ENCODE measurements at regions not wholly inside any gene's neighbourhood (a gene's known extent, or its start where the extent isn't known, plus 50 kb on each side); places are given as distances from the start of the nearest gene placed in this dataset.

GRCh38 chr2:128716299-128716721 lies 397.6 kb upstream of the HS6ST1 start:
- Histone ChIP-seq H2AFZ (no peak overlapping the region), H3K4me1 (replicated peaks; ENCODE audit: insufficient read depth) (no peaks in the 10 kb centered on the region), H3K4me2 (no peak overlapping the region), H3K4me3 (no peak overlapping the region), H3K9me2 (ENCODE audit: insufficient read depth) (no peaks in the 10 kb centered on the region), H3F3A (ENCODE audit: insufficient read depth, low read depth) (no peaks in the 10 kb centered on the region), H3K27me3 (ENCODE audit: insufficient read depth, low read depth) (peaks cover 32% of the 10 kb centered on the region), H3K9me3 (ENCODE audit: insufficient read depth, low read depth) (no peaks in the 10 kb centered on the region), H3K36me3 (ENCODE audit: low read depth) (no peaks in the 10 kb centered on the region), H4K20me1 (ENCODE audit: insufficient read depth) (no peaks in the 10 kb centered on the region), H3K79me2 (ENCODE audit: low read depth) (no peaks in the 10 kb centered on the region), H3K27ac (no peak overlapping the region)
- intact Hi-C loops (cut with micrococcal nuclease; ENCODE audit: unreplicated experiment) = no loop called here
- TF ChIP-seq EZH2 (IDR thresholded peaks at IDR 0.05; ENCODE audit: low read depth) = no peak
- POLR2A ChIA-PET (ENCODE audit: unreplicated experiment) = no interaction called here
- CTCF ChIA-PET = no interaction called here
- no TSS peak for BruUV-seq (replicated peaks)
- no peak for DNase-seq

DNA sequence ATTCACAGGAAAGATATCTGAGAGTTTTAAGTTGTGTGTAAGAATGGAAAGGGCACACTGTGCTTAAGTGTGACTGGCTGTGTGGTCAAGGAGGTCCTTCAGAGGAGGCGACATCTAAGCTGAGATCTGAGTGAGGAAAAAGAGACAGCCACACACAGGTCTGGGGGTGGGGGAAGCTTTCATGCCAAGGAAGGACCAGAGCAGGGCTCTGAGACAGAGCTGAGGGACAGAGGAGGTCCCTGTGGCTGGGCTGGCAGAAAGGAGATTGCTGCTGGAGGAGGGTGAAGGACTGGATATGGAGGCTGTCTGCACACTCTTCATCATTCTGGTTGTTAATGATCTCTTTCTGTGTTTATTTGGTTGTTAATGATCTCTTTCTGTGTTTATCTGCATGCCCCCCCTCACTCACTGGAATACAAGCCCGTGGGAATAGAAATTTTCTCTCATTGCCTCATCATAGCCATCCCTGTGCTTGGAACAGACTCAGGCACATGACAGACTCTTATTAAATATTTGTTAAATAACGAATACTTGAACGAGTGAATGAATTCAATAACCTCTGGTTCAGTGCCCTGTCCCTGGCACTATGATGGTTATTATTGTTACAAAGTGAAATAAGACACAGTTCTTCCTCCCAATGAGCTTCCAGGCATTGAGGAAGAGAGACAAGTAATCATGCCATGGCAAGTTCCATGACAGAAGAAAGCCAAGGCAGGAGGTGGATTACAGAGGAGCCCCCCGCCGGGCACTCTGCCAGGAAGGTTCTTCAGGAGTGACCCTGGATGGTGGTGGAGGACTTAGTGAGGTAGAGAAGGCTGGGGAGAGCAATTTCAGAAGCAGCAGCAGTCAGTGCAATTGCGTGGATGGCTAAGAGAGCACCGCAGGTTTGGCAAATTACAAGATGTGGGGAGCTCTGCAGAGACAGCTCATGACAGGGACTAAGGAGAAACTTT lies 399.4 kb upstream of the HS6ST1 start:
- TF ChIP-seq, protein P1, sequence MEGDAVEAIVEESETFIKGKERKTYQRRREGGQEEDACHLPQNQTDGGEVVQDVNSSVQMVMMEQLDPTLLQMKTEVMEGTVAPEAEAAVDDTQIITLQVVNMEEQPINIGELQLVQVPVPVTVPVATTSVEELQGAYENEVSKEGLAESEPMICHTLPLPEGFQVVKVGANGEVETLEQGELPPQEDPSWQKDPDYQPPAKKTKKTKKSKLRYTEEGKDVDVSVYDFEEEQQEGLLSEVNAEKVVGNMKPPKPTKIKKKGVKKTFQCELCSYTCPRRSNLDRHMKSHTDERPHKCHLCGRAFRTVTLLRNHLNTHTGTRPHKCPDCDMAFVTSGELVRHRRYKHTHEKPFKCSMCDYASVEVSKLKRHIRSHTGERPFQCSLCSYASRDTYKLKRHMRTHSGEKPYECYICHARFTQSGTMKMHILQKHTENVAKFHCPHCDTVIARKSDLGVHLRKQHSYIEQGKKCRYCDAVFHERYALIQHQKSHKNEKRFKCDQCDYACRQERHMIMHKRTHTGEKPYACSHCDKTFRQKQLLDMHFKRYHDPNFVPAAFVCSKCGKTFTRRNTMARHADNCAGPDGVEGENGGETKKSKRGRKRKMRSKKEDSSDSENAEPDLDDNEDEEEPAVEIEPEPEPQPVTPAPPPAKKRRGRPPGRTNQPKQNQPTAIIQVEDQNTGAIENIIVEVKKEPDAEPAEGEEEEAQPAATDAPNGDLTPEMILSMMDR (conservative IDR thresholded peaks at IDR 0.05) = no peak
- TF ChIP-seq EZH2 (IDR thresholded peaks at IDR 0.05; ENCODE audit: low read depth) = no peak
- no peak overlapping the region for H3K4me3 ChIP-seq
- H3K4me1 ChIP-seq (replicated peaks; ENCODE audit: insufficient read depth) = no peaks in the 10 kb centered on the region
- no peaks in the 10 kb centered on the region for H3F3A ChIP-seq (ENCODE audit: insufficient read depth, low read depth)
- H3K36me3 ChIP-seq (ENCODE audit: low read depth) = no peaks in the 10 kb centered on the region
- no peaks in the 10 kb centered on the region for H3K9me3 ChIP-seq (ENCODE audit: insufficient read depth, low read depth)
- no TSS peak for BruUV-seq (replicated peaks)
- DNase-seq = no peak
- no peaks in the 10 kb centered on the region for H3K79me2 ChIP-seq (ENCODE audit: low read depth)
- H3K4me2 ChIP-seq = no peak overlapping the region
- H3K9me2 ChIP-seq (ENCODE audit: insufficient read depth) = no peaks in the 10 kb centered on the region
- H3K27me3 ChIP-seq (ENCODE audit: insufficient read depth, low read depth) = peaks cover 28% of the 10 kb centered on the region
- H4K20me1 ChIP-seq (ENCODE audit: insufficient read depth) = no peaks in the 10 kb centered on the region
- H3K27ac ChIP-seq = no peak overlapping the region
- POLR2A ChIA-PET (ENCODE audit: unreplicated experiment) = no interaction called here
- CTCF ChIA-PET = no interaction called here
- H2AFZ ChIP-seq = no peak overlapping the region
- intact Hi-C loops (cut with micrococcal nuclease; ENCODE audit: unreplicated experiment) = no loop called here

GRCh38 chr2:128720080-128721022 lies 401.7 kb upstream of the HS6ST1 start:
- Histone ChIP-seq H3K4me3 (no peak overlapping the region), H3K9me2 (ENCODE audit: insufficient read depth) (no peaks in the 10 kb centered on the region), H3K36me3 (ENCODE audit: low read depth) (no peaks in the 10 kb centered on the region), H3K4me2 (no peak overlapping the region), H3K27me3 (ENCODE audit: insufficient read depth, low read depth) (peaks cover 28% of the 10 kb centered on the region), H2AFZ (no peak overlapping the region), H3K4me1 (replicated peaks; ENCODE audit: insufficient read depth) (no peaks in the 10 kb centered on the region), H3F3A (ENCODE audit: insufficient read depth, low read depth) (no peaks in the 10 kb centered on the region), H3K79me2 (ENCODE audit: low read depth) (no peaks in the 10 kb centered on the region), H4K20me1 (ENCODE audit: insufficient read depth) (no peaks in the 10 kb centered on the region), H3K27ac (no peak overlapping the region), H3K9me3 (ENCODE audit: insufficient read depth, low read depth) (no peaks in the 10 kb centered on the region)
- ChIA-PET CTCF (no interaction called here), POLR2A (ENCODE audit: unreplicated experiment) (no interaction called here)
- TF ChIP-seq EZH2 (IDR thresholded peaks at IDR 0.05; ENCODE audit: low read depth) = no peak
- TF ChIP-seq, protein P1 (conservative IDR thresholded peaks at IDR 0.05) = peak; percentile 35
- no peak for DNase-seq
- intact Hi-C loops (cut with micrococcal nuclease; ENCODE audit: unreplicated experiment) = no loop called here
- no TSS peak for BruUV-seq (replicated peaks)
